ENCODE measurements at regions not wholly inside any gene's neighbourhood (a gene's known extent, or its start where the extent isn't known, plus 50 kb on each side); places are given as distances from the start of the nearest gene placed in this dataset.
"Not testable (repeated sequence)": the region's sequence is repeated elsewhere in the genome, so short reads cannot be mapped to it uniquely, and the experiment has no call there.

- no peak for DNase-seq
Observed at GRCh38 chr1:14320518-14320917, 278.0 kb upstream of the KAZN start.

GRCh38 chr1:14320986-14321385, 277.5 kb upstream of the KAZN start:
- no peak for DNase-seq

- DNase-seq, result no peak
Observed at GRCh38 chr1:14321422-14321821, 277.1 kb upstream of the KAZN start.

GRCh38 chr1:14323568-14324247, 274.8 kb upstream of the KAZN start:
- no peak for DNase-seq

GRCh38 chr1:14324248-14324630, 274.2 kb upstream of the KAZN start:
- DNase-seq, result no peak

GRCh38 chr1:14326857-14327256, 271.6 kb upstream of the KAZN start:
- DNase-seq, result no peak

DNA sequence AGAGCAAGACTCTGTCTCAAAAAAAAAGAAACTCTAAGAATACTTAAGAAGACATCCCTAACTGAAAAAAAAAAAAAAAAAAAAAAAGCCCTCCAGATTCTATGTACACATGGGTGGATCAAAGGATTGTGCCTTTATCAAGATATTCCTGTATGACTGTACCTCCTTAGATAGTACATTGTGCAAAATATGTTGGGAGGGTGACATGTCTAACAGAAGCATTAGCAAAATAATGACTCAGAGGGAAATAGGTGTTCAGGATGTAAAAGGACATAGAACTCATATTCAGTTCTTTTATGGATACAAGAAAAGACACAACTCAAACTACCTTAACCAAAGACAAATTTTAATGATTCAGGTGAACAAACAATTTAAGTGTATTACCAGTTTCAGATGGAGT, 269.8 kb upstream of the KAZN start:
- no peak for DNase-seq

DNA sequence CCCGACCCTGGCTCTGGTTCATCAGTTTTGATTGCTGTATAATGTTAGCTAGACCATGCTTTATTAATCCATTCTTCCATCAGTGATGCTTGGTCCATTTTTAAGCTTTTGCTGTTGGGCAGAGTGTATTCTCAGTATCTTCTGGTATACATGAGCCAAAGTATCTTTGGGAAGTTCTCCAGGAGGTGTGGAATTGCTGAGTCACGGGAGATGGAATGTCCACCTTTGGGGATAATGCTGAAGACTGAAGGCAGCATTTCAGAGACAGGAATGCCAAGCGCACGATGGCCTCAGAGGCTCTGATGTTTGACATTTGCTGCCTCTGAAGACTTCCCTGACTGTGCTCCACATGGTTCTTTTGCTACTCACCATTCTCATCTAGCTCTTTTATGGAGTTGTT, 266.3 kb upstream of the KAZN start:
- DNase-seq, result no peak

DNA sequence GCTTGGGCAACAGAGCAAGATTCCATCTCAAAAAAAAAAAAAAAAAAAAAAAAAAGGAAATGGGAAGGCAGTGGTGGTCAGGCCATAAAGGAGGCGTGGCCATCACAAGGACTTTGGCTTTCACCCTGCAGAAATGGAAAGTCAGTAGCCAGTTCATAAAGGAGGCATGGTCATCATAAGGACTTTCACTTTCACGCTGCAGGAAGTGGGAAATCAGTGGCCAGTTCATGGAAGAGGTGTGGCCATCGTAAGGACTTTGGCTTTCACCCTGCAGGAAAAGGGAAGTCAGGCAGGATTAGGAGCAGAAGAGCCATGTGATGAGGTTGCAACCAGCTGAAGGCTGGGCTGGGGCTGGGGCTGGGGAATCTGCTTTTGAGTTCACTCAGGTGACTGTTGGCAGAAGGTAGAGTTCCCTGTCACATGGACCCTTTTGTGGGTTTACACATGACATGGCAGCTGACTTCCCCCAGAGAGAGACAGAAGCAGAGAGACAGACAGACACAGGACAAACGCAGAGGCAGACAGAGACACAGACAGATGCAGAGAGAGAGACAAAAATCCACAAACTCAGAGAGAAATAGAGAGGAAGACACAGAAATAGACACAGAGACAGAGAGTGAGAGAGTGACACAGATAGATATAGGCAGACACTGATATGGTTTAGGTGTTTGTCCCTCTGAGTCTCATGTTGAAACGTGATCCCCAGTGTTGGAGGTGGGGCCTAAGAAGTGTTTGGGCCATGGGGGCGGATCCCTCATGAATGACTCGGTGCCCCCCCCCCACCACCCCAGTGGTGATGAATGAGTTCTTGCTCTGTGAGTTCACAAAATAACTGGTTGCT, 263.9 kb upstream of the KAZN start:
- no peak for DNase-seq

- no peak for DNase-seq
Observed at GRCh38 chr1:14338509-14338908, 260.0 kb upstream of the KAZN start.

- DNase-seq, result no peak
Observed at GRCh38 chr1:14339288-14339687, 259.2 kb upstream of the KAZN start.

DNA sequence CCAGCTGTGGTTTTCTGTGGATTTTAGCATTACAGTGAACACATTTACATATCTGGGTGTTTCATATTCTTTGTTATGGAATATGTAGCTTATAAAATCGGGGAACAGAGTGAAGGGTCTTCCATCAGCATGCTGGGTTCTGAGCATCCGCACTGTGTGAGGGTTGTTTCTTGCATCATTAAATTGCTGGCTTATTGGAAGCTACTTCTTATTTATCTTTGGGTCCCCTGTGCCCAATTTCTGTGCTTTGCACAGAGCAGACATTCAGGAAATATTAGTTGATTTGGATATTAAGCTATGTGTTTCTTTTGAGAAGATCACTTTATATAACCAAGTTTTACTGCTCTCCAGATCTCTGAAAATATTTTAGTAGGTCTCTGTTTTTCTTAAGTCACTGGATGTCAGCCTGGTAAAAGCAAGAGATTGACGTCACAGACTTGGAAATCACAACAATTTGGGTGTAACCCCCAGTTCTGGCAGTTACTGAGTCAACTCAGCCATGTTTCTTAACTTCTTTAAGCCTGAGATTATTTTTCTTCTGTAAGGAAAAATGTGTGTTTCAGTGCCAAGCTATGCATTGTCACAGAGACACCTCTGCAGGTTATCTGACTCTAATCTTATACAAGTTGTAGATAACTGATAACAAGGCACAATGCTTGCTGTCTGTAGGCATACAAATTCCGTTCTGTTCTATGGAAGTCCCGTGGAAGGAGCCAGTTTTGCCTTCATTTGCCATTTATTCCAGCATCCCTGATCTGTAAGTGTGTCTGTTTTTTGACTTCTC, 258.3 kb upstream of the KAZN start:
- no peak for DNase-seq

GRCh38 chr1:14341147-14341546, 257.3 kb upstream of the KAZN start:
- DNase-seq, result no peak

DNA sequence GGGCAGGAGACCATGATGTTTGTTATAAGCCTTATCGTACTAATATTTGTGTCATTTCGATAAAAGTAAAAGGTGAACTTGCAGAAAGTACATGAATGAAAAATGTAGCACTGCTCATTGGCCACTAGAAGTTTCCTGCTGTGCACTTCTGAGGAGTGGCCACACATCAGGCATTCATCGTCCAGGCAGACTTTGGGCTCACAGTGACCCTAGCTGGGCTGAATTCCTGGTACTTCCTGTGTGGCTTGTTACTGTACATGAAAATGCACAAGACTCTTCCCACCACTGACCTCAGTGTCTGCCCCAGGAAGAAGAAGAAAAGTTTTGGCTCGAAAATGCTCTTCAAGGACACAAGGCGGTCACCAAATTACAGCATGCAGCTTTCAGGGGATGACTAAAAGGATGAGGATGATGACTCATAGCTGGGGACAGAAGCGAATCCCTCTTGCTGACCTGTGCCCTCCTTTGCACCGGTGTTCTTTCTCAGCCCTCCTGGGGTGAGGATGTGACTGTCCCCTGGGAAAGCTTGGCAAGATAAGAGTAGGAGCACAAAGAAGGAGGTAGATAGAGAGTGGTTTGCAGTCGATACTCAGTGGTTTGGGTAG, 252.4 kb upstream of the KAZN start:
- no peak for DNase-seq

DNA sequence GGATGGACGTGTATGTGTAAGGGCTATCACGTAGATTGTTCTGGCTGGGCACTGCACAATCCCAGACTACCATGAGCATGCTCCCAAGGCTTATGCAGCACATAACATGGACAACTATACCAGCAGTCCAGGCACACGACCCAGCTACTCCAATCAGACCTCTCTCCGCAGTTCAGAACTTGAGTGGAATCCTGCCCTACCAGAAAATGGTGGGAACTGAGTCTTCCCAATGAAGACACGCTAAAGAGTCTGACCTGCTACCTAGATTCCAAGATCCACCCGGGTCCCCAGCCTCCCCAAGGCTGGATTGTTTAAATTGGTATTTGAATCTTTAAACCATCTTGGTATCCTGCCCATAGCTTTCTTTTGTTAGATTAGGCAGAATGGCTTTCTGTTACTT, 251.3 kb upstream of the KAZN start:
- no peak for DNase-seq

- no peak for DNase-seq
Observed at GRCh38 chr1:14347776-14348175, 250.7 kb upstream of the KAZN start.

DNA sequence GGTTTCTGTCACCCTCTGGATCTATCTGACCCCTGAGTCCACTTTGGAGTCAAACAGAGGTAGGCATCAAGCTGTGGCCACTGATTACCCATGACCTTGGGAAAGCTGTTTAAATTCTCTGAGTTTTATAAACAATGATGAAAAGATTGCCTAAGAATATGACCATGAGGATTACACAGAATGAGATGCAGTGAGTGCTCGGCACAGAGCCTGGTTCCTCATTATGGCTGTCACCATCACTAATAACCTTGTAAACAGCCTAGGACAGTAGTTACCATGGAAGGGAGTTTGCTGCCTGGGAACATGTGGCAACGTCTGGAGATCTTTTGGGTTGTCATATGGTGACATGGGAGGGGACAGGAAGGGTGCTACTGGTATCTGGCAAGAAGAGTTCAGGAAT, 248.3 kb upstream of the KAZN start:
- no peak for DNase-seq

DNA sequence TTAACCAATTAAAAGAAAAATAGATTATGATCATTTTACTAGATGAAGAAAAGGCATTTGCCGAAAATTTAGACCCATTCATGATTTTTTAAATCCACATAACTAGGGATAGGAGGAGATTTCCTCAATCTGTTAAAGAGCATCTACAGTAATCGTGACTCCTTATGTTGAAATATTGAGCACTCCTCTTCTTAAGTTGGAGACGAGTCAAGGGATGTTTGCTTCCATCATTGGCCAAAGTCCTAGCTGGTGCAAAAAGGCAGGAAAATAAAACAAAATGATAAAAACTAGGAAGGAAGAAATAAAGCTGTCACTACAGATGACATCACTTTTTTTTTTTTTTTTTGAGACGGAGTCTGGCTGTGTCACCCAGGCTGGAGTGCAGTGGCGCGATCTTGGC, 245.6 kb upstream of the KAZN start:
- no peak for DNase-seq

- DNase-seq, result not testable (repeated sequence)
Observed at GRCh38 chr1:14361005-14361404, 237.5 kb upstream of the KAZN start.

DNA sequence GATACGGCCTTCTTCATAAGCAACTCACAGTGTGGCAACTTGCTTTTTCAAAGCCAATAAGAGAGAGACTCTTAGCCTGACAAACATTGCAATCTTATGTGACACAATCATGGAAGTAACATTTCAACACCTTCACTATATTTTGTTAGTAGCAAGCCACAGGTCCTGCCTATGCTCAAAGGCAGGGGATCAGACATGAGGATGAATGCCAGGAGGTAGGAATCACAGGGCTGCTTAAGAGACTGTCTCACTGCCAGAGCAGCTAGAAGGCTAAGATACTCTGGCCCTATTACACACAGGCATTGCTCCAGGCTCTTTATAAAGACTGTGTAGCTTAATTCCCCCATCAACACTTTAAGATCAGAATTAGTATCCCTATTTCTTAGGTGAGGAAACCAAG, 236.2 kb upstream of the KAZN start:
- DNase-seq, result no peak

- DNase-seq, result no peak
Observed at GRCh38 chr1:14363036-14363590, 235.4 kb upstream of the KAZN start.

GRCh38 chr1:14363707-14364413, 234.6 kb upstream of the KAZN start:
- DNase-seq, result no peak

Measured in stimulated activated naive CD4-positive, alpha-beta T cell treated with Interleukin-2 at 50 U/mL for 16 hours (primary cell).